Lung (tissue), 11 donors: ENCODE measurements at regions not wholly inside any gene's neighbourhood (a gene's known extent, or its start where the extent isn't known, plus 50 kb on each side); places are given as distances from the start of the nearest gene placed in this dataset.
A peak's percentile ranks its signal among the peaks of the same experiment; 100 is the strongest.

Experiments used
- ATAC-seq: fragments of 200-7000 bp; cut with Tn5 transposase; one replicate; pipeline ENCODE4 v1.9.1; 2020; ENCODE audit warnings: moderate number of reproducible peaks; ENCODE audit not compliant: insufficient read depth, low FRiP score
- DNase-seq, 3 donors: peaks; one replicate each; pipeline ENCODE4 v3.0.0-alpha.2; 2013 to 2017
- H3K27ac ChIP-seq, 2 donors: one replicate each; pipeline ENCODE4 v1.5.1; 2013; ENCODE audit warnings: mild to moderate bottlenecking in 2 of 2, moderate library complexity in 2 of 2, control low read depth in 1 of 2, inconsistent platforms in 1 of 2, low read depth in 1 of 2, low read length in 1 of 2
- H3K27me3 ChIP-seq, 3 donors: one replicate each; pipeline ENCODE4 v1.5.1; 2013; ENCODE audit warnings: low read length in 2 of 3; ENCODE audit not compliant: control insufficient read depth in 3 of 3, insufficient read depth in 3 of 3
- H3K36me3 ChIP-seq, 4 donors: one replicate each; pipeline ENCODE4 v1.5.1; 2013; ENCODE audit warnings: low read length in 4 of 4, mild to moderate bottlenecking in 1 of 4, moderate library complexity in 1 of 4; ENCODE audit not compliant: control insufficient read depth in 4 of 4, insufficient read depth in 4 of 4
- H3K4me1 ChIP-seq, 5 donors: one replicate each; pipeline ENCODE4 v1.5.1; 2013; ENCODE audit warnings: low read length in 5 of 5, mild to moderate bottlenecking in 2 of 5, moderate library complexity in 1 of 5; ENCODE audit not compliant: control insufficient read depth in 5 of 5, insufficient read depth in 5 of 5
- H3K4me3 ChIP-seq: one replicate; pipeline ENCODE4 v1.5.1; 2013; ENCODE audit warnings: mild to moderate bottlenecking, control low read depth, moderate library complexity
- H3K9ac ChIP-seq, 2 donors: one replicate each; pipeline ENCODE4 v1.5.1; 2013; ENCODE audit warnings: low read length in 2 of 2, control low read depth in 1 of 2; ENCODE audit not compliant: insufficient read depth in 1 of 2
- H3K9me3 ChIP-seq, 4 donors: one replicate each; pipeline ENCODE4 v1.5.1; 2013; ENCODE audit warnings: low read length in 3 of 4, mild to moderate bottlenecking in 1 of 4, moderate library complexity in 1 of 4; ENCODE audit not compliant: control insufficient read depth in 4 of 4, insufficient read depth in 3 of 4
- CTCF ChIP-seq: IDR thresholded peaks from 2 replicates; pipeline ENCODE4 v1.5.1; 2012; ENCODE audit warnings: mild to moderate bottlenecking; ENCODE audit errors: control extremely low read depth, extremely low read depth
- WGBS, 2 donors: extraction: QIAGEN DNeasy Blood & Tissue Kit; methylation state at CpG; one replicate each; pipeline ENCODE4 v1.1.7; 2013; 5-methylcytosine and 5-hydroxymethylcytosine counted together
- donor health status: control.
- donor health status: control.
- donor health status: Bipolar disorder and iron deficiency.
- donor health status: healthy.
- donor health status: DM: yes; HTN: yes; CAD: no.

- WGBS, 2 donors, result 70 to 85% methylated on average over 18 of the region's 18 CpGs
- H3K4me3 ChIP-seq, result no peak overlapping the region
- TF ChIP-seq CTCF, result no peak
- no peaks in the 10 kb centered on the region for H3K36me3 ChIP-seq
- no peak overlapping the region for H3K27ac ChIP-seq
- H3K9me3 ChIP-seq, result peaks cover 0 to 9% (median 3%) of the 10 kb centered on the region in 4 donors
- no peak for DNase-seq
- H3K4me1 ChIP-seq, result peaks cover 0 to 18% (median 7%) of the 10 kb centered on the region in 5 donors
- no peak for ATAC-seq
- peaks cover 0 to 8% (median 0%) of the 10 kb centered on the region in 3 donors for H3K27me3 ChIP-seq
- H3K9ac ChIP-seq, result no peak overlapping the region
These were observed 341.3 kb downstream of the SMOC2 start for GRCh38 chr6:168782187-168782751.

- ATAC-seq, result peak; percentile 62
- TF ChIP-seq CTCF, result no peak
- H3K9me3 ChIP-seq, result peaks cover 0 to 14% (median 6%) of the 10 kb centered on the region in 4 donors
- peak; percentile 45 to 85 (median 61) for DNase-seq
- H3K27me3 ChIP-seq, result peaks cover 0 to 4% (median 0%) of the 10 kb centered on the region in 3 donors
- peaks cover 0 to 17% (median 10%) of the 10 kb centered on the region in 5 donors for H3K4me1 ChIP-seq
- no peak overlapping the region for H3K4me3 ChIP-seq
- WGBS, 2 donors, result 53 to 78% methylated on average over 7 of the region's 7 CpGs
- H3K36me3 ChIP-seq, result no peaks in the 10 kb centered on the region
- H3K9ac ChIP-seq, result no peak overlapping the region
- H3K27ac ChIP-seq, result no peak overlapping the region
These were observed 337.2 kb downstream of the SMOC2 start for GRCh38 chr6:168778201-168778600.

GRCh38 chr6:168774381-168774780 lies 333.4 kb downstream of the SMOC2 start:
- H3K9ac ChIP-seq, result no peak overlapping the region
- DNase-seq (no peak), ATAC-seq (no peak)
- no peak overlapping the region for H3K4me3 ChIP-seq
- peaks cover 0 to 9% (median 4%) of the 10 kb centered on the region in 4 donors for H3K9me3 ChIP-seq
- H3K27ac ChIP-seq, result no peak overlapping the region
- peaks cover 0 to 3% (median 0%) of the 10 kb centered on the region in 3 donors for H3K27me3 ChIP-seq
- no peaks in the 10 kb centered on the region for H3K36me3 ChIP-seq
- no peak for TF ChIP-seq CTCF
- peaks cover 0 to 14% (median 10%) of the 10 kb centered on the region in 5 donors for H3K4me1 ChIP-seq

- no peak for TF ChIP-seq CTCF
- no peak for DNase-seq
- Histone ChIP-seq H3K27ac (no peak overlapping the region), H3K9ac (no peak overlapping the region), H3K9me3 (peaks cover 0 to 8% (median 4%) of the 10 kb centered on the region in 4 donors), H3K4me1 (peaks cover 0 to 13% (median 9%) of the 10 kb centered on the region in 5 donors), H3K36me3 (no peaks in the 10 kb centered on the region), H3K27me3 (no peaks in the 10 kb centered on the region), H3K4me3 (no peak overlapping the region)
- no peak for ATAC-seq
These were observed 332.8 kb downstream of the SMOC2 start for GRCh38 chr6:168773788-168774187.
